Esophagus muscularis mucosa (tissue), 3 donors: ENCODE measurements at regions not wholly inside any gene's neighbourhood (a gene's known extent, or its start where the extent isn't known, plus 50 kb on each side); places are given as distances from the start of the nearest gene placed in this dataset.

ENCODE experiments used
- POLR2AphosphoS5 ChIP-seq, 2 donors: sonication (generic); formaldehyde crosslinking; IDR thresholded peaks; one replicate each; pipeline ENCODE4 v1.6.1; 2017; ENCODE audit warnings: antibody characterized with exemption in 2 of 2
- TF ChIP-seq, protein P1 (sequence below), 3 experiments: fragments of 200-600 bp in 2 of 3; fragments of 450-650 bp in 1 of 3; sonication (generic) in 2 of 3; IDR thresholded peaks; one replicate each; pipeline ENCODE4 v1.5.1; 2017 to 2019; ENCODE audit warnings: antibody characterized with exemption in 3 of 3, mild to moderate bottlenecking in 2 of 3, moderate library complexity in 1 of 3

DNA sequence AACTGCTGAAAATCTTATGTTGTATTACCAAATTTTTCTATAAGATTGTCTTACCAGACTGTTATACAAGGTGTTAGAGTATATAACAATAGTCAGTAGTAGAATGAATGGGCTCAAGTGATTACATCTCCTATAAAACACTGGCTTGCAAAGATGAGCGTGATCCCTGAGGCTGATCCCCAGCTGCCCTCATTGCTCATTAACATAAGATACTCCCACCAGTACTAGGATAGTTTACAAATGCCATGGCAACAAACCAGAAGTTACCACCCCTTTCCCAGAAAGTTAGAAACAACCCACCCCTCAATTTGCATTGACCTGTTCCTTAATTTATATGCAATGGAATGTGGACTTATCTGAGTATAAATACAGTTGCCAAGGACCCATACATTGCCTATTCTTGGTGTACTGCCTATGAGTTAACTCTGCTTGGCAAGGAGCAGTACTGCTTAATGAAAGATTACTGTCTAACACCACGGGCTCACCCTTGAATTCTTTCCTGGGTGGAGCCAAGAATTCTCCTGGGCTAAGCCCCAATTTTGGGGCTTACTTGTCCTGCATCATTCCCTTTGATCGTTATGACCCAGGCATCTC lies 252.8 kb upstream of the CHD6 start:
- TF ChIP-seq, protein P1, sequence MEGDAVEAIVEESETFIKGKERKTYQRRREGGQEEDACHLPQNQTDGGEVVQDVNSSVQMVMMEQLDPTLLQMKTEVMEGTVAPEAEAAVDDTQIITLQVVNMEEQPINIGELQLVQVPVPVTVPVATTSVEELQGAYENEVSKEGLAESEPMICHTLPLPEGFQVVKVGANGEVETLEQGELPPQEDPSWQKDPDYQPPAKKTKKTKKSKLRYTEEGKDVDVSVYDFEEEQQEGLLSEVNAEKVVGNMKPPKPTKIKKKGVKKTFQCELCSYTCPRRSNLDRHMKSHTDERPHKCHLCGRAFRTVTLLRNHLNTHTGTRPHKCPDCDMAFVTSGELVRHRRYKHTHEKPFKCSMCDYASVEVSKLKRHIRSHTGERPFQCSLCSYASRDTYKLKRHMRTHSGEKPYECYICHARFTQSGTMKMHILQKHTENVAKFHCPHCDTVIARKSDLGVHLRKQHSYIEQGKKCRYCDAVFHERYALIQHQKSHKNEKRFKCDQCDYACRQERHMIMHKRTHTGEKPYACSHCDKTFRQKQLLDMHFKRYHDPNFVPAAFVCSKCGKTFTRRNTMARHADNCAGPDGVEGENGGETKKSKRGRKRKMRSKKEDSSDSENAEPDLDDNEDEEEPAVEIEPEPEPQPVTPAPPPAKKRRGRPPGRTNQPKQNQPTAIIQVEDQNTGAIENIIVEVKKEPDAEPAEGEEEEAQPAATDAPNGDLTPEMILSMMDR (IDR thresholded peaks at IDR 0.05), result no peak
- TF ChIP-seq POLR2AphosphoS5 (IDR thresholded peaks at IDR 0.05), result no peak
